A549 (cell line): ENCODE measurements at regions not wholly inside any gene's neighbourhood (a gene's known extent, or its start where the extent isn't known, plus 50 kb on each side); places are given as distances from the start of the nearest gene placed in this dataset.

Source experiments
- ATAC-seq, 2 experiments: fragments of 200-7000 bp in 1 of 2; fragments of >200 bp in 1 of 2; cut with Nextera tagmentation in 1 of 2; cut with Tn5 transposase in 1 of 2; 3 replicates each; pipeline versions ENCODE4 v1.8.0 to v1.9.1; 2018 to 2020; ENCODE audit warnings: mild to moderate bottlenecking in 1 of 2, moderate library complexity in 1 of 2
- CTCF ChIA-PET: fragments of 300-600 bp; sonication (Branson Sonifier 250); formaldehyde crosslinking; extraction: SDS; loops from one replicate; lab custom pipeline; 2021; ENCODE audit warnings: antibody characterized with exemption, inconsistent platforms; lab: Yijun Ruan, JAX
- POLR2A ChIA-PET: fragments of 350-600 bp; formaldehyde crosslinking; extraction: SDS; loops from one replicate; lab custom pipeline; 2021; ENCODE audit warnings: antibody characterized with exemption, inconsistent platforms; lab: Yijun Ruan, JAX
- DNase-seq, 2 experiments: peaks; one replicate each; pipeline versions ENCODE4 v3.0.0 to v3.0.0-alpha.2; 2011 to 2016; ENCODE audit warnings: low read depth in 1 of 2, low spot score in 1 of 2
- FAIRE-seq: peaks from 2 replicates; lab custom pipeline; 2011; peaks lifted over from hg19 to GRCh38; lab: Jason Lieb, UNC
- H3K27ac ChIP-seq, 2 experiments: fragments of >200 bp; sonication (Bioruptor Twin); formaldehyde crosslinking; 3 replicates each; pipeline ENCODE4 v1.5.1; 2016 to 2017
- H3K4me1 ChIP-seq: fragments of >200 bp; sonication (Bioruptor Twin); formaldehyde crosslinking; 3 replicates; pipeline ENCODE4 v1.6.1; 2016
- H3K4me2 ChIP-seq: fragments of >200 bp; sonication (Bioruptor Twin); formaldehyde crosslinking; 3 replicates; pipeline ENCODE4 v1.6.1; 2016
- H3K4me3 ChIP-seq: fragments of >200 bp; sonication (Bioruptor Twin); formaldehyde crosslinking; 3 replicates; pipeline ENCODE4 v1.5.1; 2016
- H3K9me3 ChIP-seq: fragments of >200 bp; sonication (Bioruptor Twin); formaldehyde crosslinking; 3 replicates; pipeline ENCODE4 v1.6.1; 2016
- BHLHE40 ChIP-seq: IDR thresholded peaks from 2 replicates; pipeline ENCODE4 v1.6.1; 2012; ENCODE audit warnings: low read depth, low read length, inconsistent platforms
- CHD2 ChIP-seq: fragments of 150-350 bp; IDR thresholded peaks from 2 replicates; pipeline ENCODE4 v1.6.1; 2014; ENCODE audit warnings: low read length; ENCODE audit not compliant: partially characterized antibody
- EHF ChIP-seq: fragments of 250-450 bp; sonication (Bioruptor Pico); IDR thresholded peaks from 2 replicates; pipeline ENCODE4 v1.5.0; 2020; ENCODE audit warnings: mild to moderate bottlenecking
- ESRRA ChIP-seq: fragments of 150-350 bp; IDR thresholded peaks from 2 replicates; pipeline ENCODE4 v1.6.1; 2014; ENCODE audit warnings: mild to moderate bottlenecking, low read length, borderline replicate concordance
- FOSB ChIP-seq: fragments of 250-450 bp; sonication (Bioruptor Pico); IDR thresholded peaks from 2 replicates; pipeline ENCODE4 v1.5.0; 2020; ENCODE audit warnings: mild to moderate bottlenecking, moderate library complexity
- FOSL2 ChIP-seq, 2 experiments: fragments of 450-650 bp in 1 of 2; fragments of >200 bp in 1 of 2; sonication (Bioruptor Twin) in 1 of 2; formaldehyde crosslinking; IDR thresholded peaks; 2 replicates each; pipeline versions ENCODE4 v1.5.0 to v1.6.1; 2016 to 2020; ENCODE audit warnings: mild to moderate bottlenecking in 1 of 2, moderate library complexity in 1 of 2
- HDAC2 ChIP-seq: fragments of 200-600 bp; sonication (generic); IDR thresholded peaks from 2 replicates; pipeline ENCODE4 v1.6.1; 2016
- HEYL ChIP-seq: fragments of 250-450 bp; sonication (Bioruptor Pico); IDR thresholded peaks from 2 replicates; pipeline ENCODE4 v1.8.0; 2021; ENCODE audit warnings: mild to moderate bottlenecking, moderate library complexity
- HOXB13 ChIP-seq: fragments of 250-450 bp; sonication (Bioruptor Pico); IDR thresholded peaks from 2 replicates; pipeline ENCODE4 v1.5.0; 2020; ENCODE audit warnings: low read depth, mild to moderate bottlenecking, moderate library complexity
- JUNB ChIP-seq: fragments of >200 bp; sonication (Bioruptor Twin); formaldehyde crosslinking; IDR thresholded peaks from 2 replicates; pipeline ENCODE4 v1.6.1; 2016
- MAFK ChIP-seq: fragments of 450-650 bp; IDR thresholded peaks from 2 replicates; pipeline ENCODE4 v1.6.1; 2014; ENCODE audit not compliant: partially characterized antibody
- PHF8 ChIP-seq: fragments of 200-600 bp; sonication (generic); IDR thresholded peaks from 2 replicates; pipeline ENCODE4 v1.6.1; 2016; ENCODE audit warnings: low read depth, mild to moderate bottlenecking, antibody characterized with exemption, moderate library complexity, borderline replicate concordance
- RAD21 ChIP-seq, 2 experiments: fragments of >200 bp in 1 of 2; sonication (Bioruptor Twin) in 1 of 2; formaldehyde crosslinking in 1 of 2; IDR thresholded peaks in 1 of 2; conservative IDR thresholded peaks in 1 of 2; 2 replicates in 1 of 2; 3 replicates in 1 of 2; pipeline ENCODE4 v1.6.1; 2012 to 2018; ENCODE audit warnings: inconsistent platforms in 1 of 2
- RARB ChIP-seq: fragments of 250-450 bp; sonication (Bioruptor Pico); IDR thresholded peaks from 2 replicates; pipeline ENCODE4 v1.8.0; 2021; ENCODE audit warnings: mild to moderate bottlenecking, moderate library complexity
- RCOR1 ChIP-seq: fragments of 150-350 bp; IDR thresholded peaks from 2 replicates; pipeline ENCODE4 v1.6.1; 2014; ENCODE audit warnings: antibody characterized with exemption, low read length, low read depth
- RNF2 ChIP-seq: fragments of 200-600 bp; sonication (generic); IDR thresholded peaks from 2 replicates; pipeline ENCODE4 v1.6.1; 2016; ENCODE audit warnings: low read depth, mild to moderate bottlenecking, antibody characterized with exemption, moderate library complexity, borderline replicate concordance
- TFCP2L1 ChIP-seq: fragments of 250-450 bp; sonication (Bioruptor Pico); IDR thresholded peaks from 2 replicates; pipeline ENCODE4 v1.5.0; 2021; ENCODE audit warnings: mild to moderate bottlenecking
- ZC3H11A ChIP-seq: fragments of 450-650 bp; IDR thresholded peaks from 2 replicates; pipeline ENCODE4 v1.6.1; 2014; ENCODE audit warnings: antibody characterized with exemption, mild to moderate bottlenecking
- ZNF302 ChIP-seq: fragments of 250-450 bp; sonication (Bioruptor Pico); IDR thresholded peaks from 2 replicates; pipeline ENCODE4 v1.9.0; 2021; ENCODE audit warnings: inconsistent platforms, mild to moderate bottlenecking, moderate library complexity
- WGBS: methylation state at CpG from one replicate; pipeline ENCODE4 v1.1.6; 2017; ENCODE audit errors: missing lambda C conversion rate; 5-methylcytosine and 5-hydroxymethylcytosine counted together
- TF ChIP-seq, protein P1 (sequence below): fragments of 200-600 bp; sonication (generic); IDR thresholded peaks from 2 replicates; pipeline ENCODE4 v1.6.1; 2016; ENCODE audit warnings: antibody characterized with exemption, mild to moderate bottlenecking, moderate library complexity
- TF ChIP-seq, protein P2 (sequence below): fragments of >200 bp; sonication (Bioruptor Twin); formaldehyde crosslinking; IDR thresholded peaks from 3 replicates; pipeline ENCODE4 v1.6.1; 2016

DNA sequence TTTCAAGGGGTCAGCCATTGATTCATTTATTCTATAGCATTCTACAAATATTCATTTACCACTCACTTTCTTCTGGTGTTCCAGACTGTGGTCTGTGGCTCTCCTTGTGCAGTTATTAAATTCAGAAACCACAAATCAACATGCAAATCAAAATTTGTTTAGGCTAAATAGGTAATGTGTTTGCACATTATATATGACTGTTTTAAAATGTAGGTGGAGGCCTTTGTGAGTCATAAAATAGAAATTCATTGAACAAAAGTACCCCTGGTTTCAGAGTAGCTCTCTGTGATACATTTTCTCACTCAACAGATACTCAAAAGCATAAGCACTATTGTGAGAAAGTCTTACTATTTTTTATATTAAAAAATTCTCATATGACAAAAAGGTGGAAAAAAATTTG, 385.5 kb upstream of the TSHZ2 start:
- no peak overlapping the region for H3K4me2 ChIP-seq
- TF ChIP-seq MAFK (no peak), HOXB13 (CRISPR knock-in tag) (no peak), ZC3H11A (no peak), HDAC2 (no peak), ESRRA (no peak)
- no peaks in the 10 kb centered on the region for H3K4me1 ChIP-seq
- H3K4me3 ChIP-seq, result no peak overlapping the region
- no peak for ATAC-seq
- no peak overlapping the region for H3K27ac ChIP-seq
- ChIA-PET CTCF (interaction anchor here (0.6 kb wide), 1 partner anchor 91 kb away, joined by 4 read pairs; no protein-coding TSS in a partner anchor), POLR2A (no interaction called here)
- H3K9me3 ChIP-seq, result no peaks in the 10 kb centered on the region
- no peak for DNase-seq
- FAIRE-seq, result no peak

DNA sequence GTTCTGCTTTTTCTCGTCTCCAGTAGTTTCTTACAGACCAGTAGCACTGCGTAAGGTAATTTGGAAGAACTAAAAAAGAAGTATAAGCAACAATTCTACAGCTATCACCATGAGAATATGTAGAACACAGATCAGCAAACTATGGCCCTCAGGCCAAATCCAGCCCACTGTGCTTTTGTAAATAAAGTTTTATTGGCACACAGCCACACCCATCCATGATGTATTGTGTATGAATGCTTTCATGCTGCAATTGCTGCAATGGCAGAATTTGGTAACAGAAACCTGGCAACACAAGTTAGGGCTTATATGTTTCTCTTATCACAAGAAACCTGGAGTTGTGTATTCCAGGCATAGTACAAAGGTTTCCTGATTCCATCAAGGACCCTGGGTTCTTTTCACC, 386.8 kb upstream of the TSHZ2 start:
- no peak for ATAC-seq
- no peak for DNase-seq
- no peak overlapping the region for H3K4me2 ChIP-seq
- WGBS, result 20% methylated on average over 2 of the region's 2 CpGs
- TF ChIP-seq FOSB (CRISPR knock-in tag) (no peak), RAD21 (conservative IDR thresholded peaks at IDR 0.05 in 1 of 2, IDR thresholded peaks at IDR 0.05 in 1 of 2) (no peak), TFCP2L1 (CRISPR knock-in tag) (no peak), ZNF302 (CRISPR knock-in tag) (no peak), HOXB13 (CRISPR knock-in tag) (no peak)
- TF ChIP-seq, protein P1, sequence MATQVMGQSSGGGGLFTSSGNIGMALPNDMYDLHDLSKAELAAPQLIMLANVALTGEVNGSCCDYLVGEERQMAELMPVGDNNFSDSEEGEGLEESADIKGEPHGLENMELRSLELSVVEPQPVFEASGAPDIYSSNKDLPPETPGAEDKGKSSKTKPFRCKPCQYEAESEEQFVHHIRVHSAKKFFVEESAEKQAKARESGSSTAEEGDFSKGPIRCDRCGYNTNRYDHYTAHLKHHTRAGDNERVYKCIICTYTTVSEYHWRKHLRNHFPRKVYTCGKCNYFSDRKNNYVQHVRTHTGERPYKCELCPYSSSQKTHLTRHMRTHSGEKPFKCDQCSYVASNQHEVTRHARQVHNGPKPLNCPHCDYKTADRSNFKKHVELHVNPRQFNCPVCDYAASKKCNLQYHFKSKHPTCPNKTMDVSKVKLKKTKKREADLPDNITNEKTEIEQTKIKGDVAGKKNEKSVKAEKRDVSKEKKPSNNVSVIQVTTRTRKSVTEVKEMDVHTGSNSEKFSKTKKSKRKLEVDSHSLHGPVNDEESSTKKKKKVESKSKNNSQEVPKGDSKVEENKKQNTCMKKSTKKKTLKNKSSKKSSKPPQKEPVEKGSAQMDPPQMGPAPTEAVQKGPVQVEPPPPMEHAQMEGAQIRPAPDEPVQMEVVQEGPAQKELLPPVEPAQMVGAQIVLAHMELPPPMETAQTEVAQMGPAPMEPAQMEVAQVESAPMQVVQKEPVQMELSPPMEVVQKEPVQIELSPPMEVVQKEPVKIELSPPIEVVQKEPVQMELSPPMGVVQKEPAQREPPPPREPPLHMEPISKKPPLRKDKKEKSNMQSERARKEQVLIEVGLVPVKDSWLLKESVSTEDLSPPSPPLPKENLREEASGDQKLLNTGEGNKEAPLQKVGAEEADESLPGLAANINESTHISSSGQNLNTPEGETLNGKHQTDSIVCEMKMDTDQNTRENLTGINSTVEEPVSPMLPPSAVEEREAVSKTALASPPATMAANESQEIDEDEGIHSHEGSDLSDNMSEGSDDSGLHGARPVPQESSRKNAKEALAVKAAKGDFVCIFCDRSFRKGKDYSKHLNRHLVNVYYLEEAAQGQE, result no peak
- TF ChIP-seq, all 56 proteins: peak for 0
- Histone ChIP-seq H3K9me3 (no peaks in the 10 kb centered on the region), H3K4me3 (no peak overlapping the region), H3K4me1 (no peaks in the 10 kb centered on the region), H3K27ac (no peak overlapping the region)
- ChIA-PET POLR2A (no interaction called here), CTCF (no interaction called here)
- no peak for FAIRE-seq

DNA sequence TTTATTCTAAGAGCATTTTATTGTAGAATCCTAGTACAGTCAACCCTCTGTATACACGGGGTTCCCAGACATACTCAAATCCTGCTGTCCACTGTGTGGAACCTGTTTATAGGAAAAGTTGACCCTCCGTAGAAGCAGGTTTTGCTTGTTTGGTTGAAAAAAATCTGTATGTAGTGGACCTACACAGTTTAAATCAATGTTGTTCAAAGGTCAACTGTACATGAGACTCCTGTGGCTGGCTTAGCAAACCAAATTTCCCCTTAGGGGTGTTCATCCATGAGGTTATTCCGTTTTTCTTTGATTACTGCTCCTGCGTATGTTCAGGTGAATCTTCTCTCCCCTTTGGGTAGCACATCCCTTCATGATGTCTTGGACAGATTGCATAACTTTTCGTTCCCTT, 387.0 kb upstream of the ZFP64 start:
- CTCF ChIA-PET, result interaction anchor here (0.6 kb wide), 1 partner anchor 273 kb away, joined by 3 read pairs; no protein-coding TSS in a partner anchor
- POLR2A ChIA-PET, result no interaction called here
- no peaks in the 10 kb centered on the region for H3K9me3 ChIP-seq
- no peak for TF ChIP-seq CHD2
- TF ChIP-seq RNF2, result no peak
- no peak for TF ChIP-seq PHF8
- TF ChIP-seq HEYL (CRISPR knock-in tag), result no peak
- no peak for TF ChIP-seq EHF (CRISPR knock-in tag)
- TF ChIP-seq BHLHE40, result no peak
- TF ChIP-seq FOSL2 (IDR thresholded peaks at IDR 0.05), result no peak
- no peak for TF ChIP-seq FOSL2 (CRISPR knock-in tag; IDR thresholded peaks at IDR 0.05)
- TF ChIP-seq RARB (CRISPR knock-in tag), result no peak
- TF ChIP-seq, protein P2, sequence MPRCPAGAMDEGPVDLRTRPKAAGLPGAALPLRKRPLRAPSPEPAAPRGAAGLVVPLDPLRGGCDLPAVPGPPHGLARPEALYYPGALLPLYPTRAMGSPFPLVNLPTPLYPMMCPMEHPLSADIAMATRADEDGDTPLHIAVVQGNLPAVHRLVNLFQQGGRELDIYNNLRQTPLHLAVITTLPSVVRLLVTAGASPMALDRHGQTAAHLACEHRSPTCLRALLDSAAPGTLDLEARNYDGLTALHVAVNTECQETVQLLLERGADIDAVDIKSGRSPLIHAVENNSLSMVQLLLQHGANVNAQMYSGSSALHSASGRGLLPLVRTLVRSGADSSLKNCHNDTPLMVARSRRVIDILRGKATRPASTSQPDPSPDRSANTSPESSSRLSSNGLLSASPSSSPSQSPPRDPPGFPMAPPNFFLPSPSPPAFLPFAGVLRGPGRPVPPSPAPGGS, result no peak
- TF ChIP-seq JUNB, result no peak
- no peak for TF ChIP-seq RCOR1
- no peak overlapping the region for H3K4me2 ChIP-seq
- H3K4me1 ChIP-seq, result no peaks in the 10 kb centered on the region
- 6% methylated on average over 5 of the region's 5 CpGs for WGBS
- no peak overlapping the region for H3K4me3 ChIP-seq
- FAIRE-seq (no peak), ATAC-seq (no peak), DNase-seq (no peak)
- H3K27ac ChIP-seq, result no peak overlapping the region
